Stimulated activated CD4-positive, alpha-beta T cell treated with anti-CD3 and anti-CD28 coated beads, Interleukin-12 subunit alpha, Interleukin-12 subunit beta, amount 100 ng/mL, for 48 hours (primary cell): ENCODE measurements at regions not wholly inside any gene's neighbourhood (a gene's known extent, or its start where the extent isn't known, plus 50 kb on each side); places are given as distances from the start of the nearest gene placed in this dataset.

Experiments
- DNase-seq, 3 donors: peaks; one replicate each; pipeline ENCODE4 v3.0.0-alpha.2; 2020; ENCODE audit warnings: low read depth in 2 of 3, low spot score in 1 of 3

GRCh38 chr1:207971331-207972219 is 60.6 kb upstream of the CD34 start:
- no peak for DNase-seq

GRCh38 chr1:207970329-207971233 is 59.7 kb upstream of the CD34 start:
- no peak for DNase-seq

- no peak for DNase-seq
These were observed 58.6 kb upstream of the CD34 start for GRCh38 chr1:207969528-207969927.

GRCh38 chr1:207968521-207969009 is 57.6 kb upstream of the CD34 start:
- no peak for DNase-seq

GRCh38 chr1:207967703-207968102 is 56.8 kb upstream of the CD34 start:
- DNase-seq = no peak

- no peak for DNase-seq
These were observed 55.6 kb upstream of the CD34 start for GRCh38 chr1:207966521-207966920.

- DNase-seq = no peak
These were observed 54.8 kb upstream of the CD34 start for GRCh38 chr1:207965392-207966387.

- no peak for DNase-seq
These were observed 53.5 kb upstream of the CD34 start for GRCh38 chr1:207964195-207964966.

- peak; percentile 64 to 80 (median 77) for DNase-seq
These were observed 52.7 kb upstream of the CD34 start for GRCh38 chr1:207963427-207964194.

- DNase-seq = peak in 2 of 3 donors; percentile 9 to 22
These were observed 51.9 kb upstream of the CD34 start for GRCh38 chr1:207962716-207963426.
